ENCODE measurements at regions not wholly inside any gene's neighbourhood (a gene's known extent, or its start where the extent isn't known, plus 50 kb on each side); places are given as distances from the start of the nearest gene placed in this dataset.

GRCh38 chr2:117330641-117331040 lies 483.9 kb upstream of the DDX18 start:
- TF ChIP-seq FOS (IDR thresholded peaks at IDR 0.05; ENCODE audit: low read depth, low read length) (no peak), BHLHE40 (IDR thresholded peaks at IDR 0.05; ENCODE audit: low read depth, low read length) (no peak), MXI1 (IDR thresholded peaks at IDR 0.05; ENCODE audit: borderline replicate concordance, low read depth, low read length) (no peak), CTCF (conservative IDR thresholded peaks at IDR 0.05; ENCODE audit: low read depth, low read length) (no peak), MAFK (IDR thresholded peaks at IDR 0.05; ENCODE audit: low read depth, low read length) (no peak), CHD1 (IDR thresholded peaks at IDR 0.05; ENCODE audit: low read depth, low read length) (no peak)
- TF ChIP-seq, protein P1, sequence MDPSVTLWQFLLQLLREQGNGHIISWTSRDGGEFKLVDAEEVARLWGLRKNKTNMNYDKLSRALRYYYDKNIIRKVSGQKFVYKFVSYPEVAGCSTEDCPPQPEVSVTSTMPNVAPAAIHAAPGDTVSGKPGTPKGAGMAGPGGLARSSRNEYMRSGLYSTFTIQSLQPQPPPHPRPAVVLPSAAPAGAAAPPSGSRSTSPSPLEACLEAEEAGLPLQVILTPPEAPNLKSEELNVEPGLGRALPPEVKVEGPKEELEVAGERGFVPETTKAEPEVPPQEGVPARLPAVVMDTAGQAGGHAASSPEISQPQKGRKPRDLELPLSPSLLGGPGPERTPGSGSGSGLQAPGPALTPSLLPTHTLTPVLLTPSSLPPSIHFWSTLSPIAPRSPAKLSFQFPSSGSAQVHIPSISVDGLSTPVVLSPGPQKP (IDR thresholded peaks at IDR 0.05; ENCODE audit: borderline replicate concordance, low read depth, low read length): no peak
- Histone ChIP-seq H3K23ac (ENCODE audit: low read depth, low read length) (no peak overlapping the region), H3K4ac (ENCODE audit: low read depth, low read length) (no peak overlapping the region), H3K27me3 (ENCODE audit: control insufficient read depth, insufficient read depth, low read length) (no peaks in the 10 kb centered on the region), H3K18ac (ENCODE audit: low read depth, low read length) (no peak overlapping the region), H2BK15ac (ENCODE audit: low read depth, low read length) (no peak overlapping the region), H4K20me1 (ENCODE audit: insufficient read depth, low read length) (no peaks in the 10 kb centered on the region), H2AFZ (replicated peaks; ENCODE audit: low read length, poor library complexity) (no peak overlapping the region), H4K5ac (ENCODE audit: low read depth, low read length) (no peak overlapping the region), H3K9me1 (ENCODE audit: insufficient read depth, low read length) (no peaks in the 10 kb centered on the region), H3K56ac (ENCODE audit: extremely low read depth, insufficient read depth, low read length) (no peak overlapping the region), H2AK9ac (replicated peaks; ENCODE audit: low read depth, low read length, poor library complexity) (no peak overlapping the region), H3K14ac (replicated peaks; ENCODE audit: low read depth, low read length) (no peak overlapping the region), H4K91ac (ENCODE audit: insufficient read depth, low read depth, low read length) (no peak overlapping the region), H3K4me3 (ENCODE audit: insufficient read depth, low read depth, low read length) (no peak overlapping the region), H3K4me2 (ENCODE audit: low read depth, low read length) (no peak overlapping the region), H2BK5ac (ENCODE audit: low read depth, low read length, poor library complexity, severe bottlenecking) (no peak overlapping the region), H2BK20ac (ENCODE audit: low read depth, low read length) (no peak overlapping the region), H3K36me3 (ENCODE audit: control insufficient read depth, insufficient read depth, low read length) (no peaks in the 10 kb centered on the region), H3K79me1 (ENCODE audit: low read depth in 1 of 2, low read length in 2 of 2) (no peaks in the 10 kb centered on the region), H3K27ac (ENCODE audit: insufficient read depth, low read length) (no peak overlapping the region), H2BK120ac (ENCODE audit: low read depth, low read length) (no peak overlapping the region), H2AK5ac (ENCODE audit: low read depth, low read length) (no peak overlapping the region), H3K4me1 (ENCODE audit: control insufficient read depth, insufficient read depth, low read length) (no peaks in the 10 kb centered on the region), H3K9ac (ENCODE audit: low read depth, low read length) (no peak overlapping the region), H4K8ac (ENCODE audit: low read depth in 2 of 2, low read length in 2 of 2) (no peak overlapping the region), H3K9me3 (ENCODE audit: control insufficient read depth, insufficient read depth, low read length) (no peaks in the 10 kb centered on the region)
- POLR2A ChIA-PET (ENCODE audit: unreplicated experiment): no interaction called here
- DNase-seq: no peak
- dilution Hi-C loops (cut with HindIII; ENCODE audit: low sequenced_read_pairs, unreplicated experiment) (no loop called here), in situ Hi-C loops (cut with MboI; ENCODE audit: low sequenced_read_pairs) (no loop called here), intact Hi-C loops (cut with micrococcal nuclease) (no loop called here)
- no CpG with 5 or more reads among the region's 4 CpGs for WGBS, 2 experiments (ENCODE audit: extremely low coverage in 2 of 2, insufficient read length in 1 of 2)
- ATAC-seq (ENCODE audit: low read depth): no peak
- CTCF ChIA-PET: no interaction called here
- no TSS peak for BruUV-seq (replicated peaks)
